NCI-H524 treated with DMSO at 0.1 percent for 48 hours (cell line): ENCODE measurements at regions not wholly inside any gene's neighbourhood (a gene's known extent, or its start where the extent isn't known, plus 50 kb on each side); places are given as distances from the start of the nearest gene placed in this dataset.

Source experiments
- DNase-seq: peaks from one replicate; lab custom pipeline; 2025; lab: John Stamatoyannopoulos, UW

- DNase-seq: no peak
Observed at GRCh38 chr2:120898496-120898895, 162.8 kb downstream of the GLI2 start.

DNA sequence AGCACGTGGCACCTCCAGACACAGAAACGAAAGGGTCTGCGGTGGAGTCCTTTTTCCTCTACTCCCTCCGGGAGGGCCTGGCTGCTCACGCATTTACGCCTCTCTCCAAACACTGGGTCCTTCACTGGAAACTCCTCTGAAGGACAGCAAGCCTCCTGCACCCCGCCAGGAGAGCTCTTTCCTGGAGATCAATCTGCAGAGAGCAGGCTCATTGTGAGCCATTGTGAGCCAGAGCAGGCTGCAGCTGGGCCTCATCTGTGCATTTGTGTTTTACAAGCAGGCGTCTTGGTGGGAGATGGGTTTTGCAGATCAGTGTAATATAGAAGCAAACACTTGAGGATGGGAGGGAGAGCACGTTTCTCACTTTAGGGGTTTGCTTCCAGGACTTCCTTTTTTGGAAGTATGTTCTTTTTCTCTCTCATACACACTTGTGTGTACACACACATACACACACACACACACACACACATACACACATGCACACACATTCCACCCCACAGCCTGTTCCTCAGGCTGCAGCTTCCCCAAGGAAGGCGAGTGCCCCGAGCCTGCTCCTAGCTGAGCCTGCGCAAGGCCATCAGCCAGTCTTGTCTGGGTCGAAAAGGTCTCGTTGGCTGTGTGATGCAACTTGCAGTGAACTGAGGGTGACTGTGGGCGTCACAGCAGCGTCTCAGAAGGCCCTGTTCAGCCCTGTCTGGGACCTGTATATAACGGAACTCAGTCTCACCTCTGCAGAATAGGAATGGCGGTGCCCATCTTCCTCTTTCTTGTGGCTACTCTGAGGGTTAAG lies 163.5 kb downstream of the GLI2 start:
- no peak for DNase-seq

- no peak for DNase-seq
Observed at GRCh38 chr2:120899771-120900170, 164.1 kb downstream of the GLI2 start.

- DNase-seq: no peak
Observed at GRCh38 chr2:120901201-120901600, 165.5 kb downstream of the GLI2 start.

DNA sequence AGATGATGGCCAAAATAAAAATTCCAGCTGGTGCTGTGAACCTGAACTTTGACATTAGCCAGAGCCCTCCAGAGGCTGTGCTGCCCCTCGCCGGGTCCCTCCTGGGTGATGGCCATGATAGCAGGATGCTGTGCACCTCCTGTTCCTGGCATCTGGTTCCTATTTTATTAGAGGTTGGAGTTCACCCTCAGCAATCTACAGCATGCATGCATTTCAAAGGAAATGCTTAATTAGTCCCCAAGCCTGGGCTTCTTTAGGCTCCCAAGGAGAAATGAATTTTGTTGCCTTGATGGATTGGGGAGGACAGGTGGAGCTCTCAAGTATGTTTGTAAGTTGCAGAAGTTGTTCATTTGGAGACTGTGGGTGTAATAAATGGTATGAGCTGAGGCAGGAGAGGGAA lies 166.9 kb downstream of the GLI2 start:
- no peak for DNase-seq

DNA sequence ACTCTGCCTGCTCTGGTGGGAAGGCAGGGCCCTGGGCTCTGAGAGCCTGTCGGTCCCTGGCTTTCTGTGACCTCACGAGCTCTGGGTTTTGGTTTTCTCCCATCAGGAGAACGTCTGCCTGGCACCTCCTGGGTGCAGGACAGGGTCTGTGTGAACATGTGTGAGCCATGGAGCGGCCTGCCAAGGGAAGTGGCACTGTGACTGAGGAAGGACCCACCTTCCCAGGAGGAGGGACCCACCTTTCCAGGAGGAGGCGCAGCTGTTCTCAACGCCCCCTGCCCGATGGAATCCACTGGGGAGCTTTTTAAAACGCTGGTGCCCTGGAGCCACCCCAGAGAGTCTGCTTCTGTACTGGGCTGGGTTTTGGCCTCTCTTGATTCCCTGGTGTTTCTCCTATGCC lies 168.7 kb downstream of the GLI2 start:
- DNase-seq: no peak

GRCh38 chr2:120904830-120905234 lies 169.2 kb downstream of the GLI2 start:
- DNase-seq: no peak

DNA sequence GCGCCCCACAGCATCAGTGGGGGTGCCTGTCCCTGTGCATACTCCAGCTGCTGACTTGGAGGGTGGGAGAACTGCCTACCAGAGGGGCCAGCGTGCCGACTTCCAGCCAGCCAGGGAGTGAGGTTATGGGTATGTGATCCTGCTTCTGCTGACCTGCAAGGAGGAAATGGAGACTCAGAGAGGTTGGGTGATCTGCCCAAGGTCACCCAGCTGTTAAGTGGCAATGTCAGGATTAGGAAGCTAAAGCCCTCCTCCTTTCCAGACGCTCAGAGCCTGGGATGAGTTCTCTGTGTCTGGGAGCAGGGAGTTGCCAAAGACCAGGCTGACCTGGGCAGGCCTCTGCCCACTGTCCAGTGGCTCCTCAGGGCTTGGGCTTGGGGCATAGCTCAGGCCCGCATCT lies 169.6 kb downstream of the GLI2 start:
- DNase-seq: no peak

DNA sequence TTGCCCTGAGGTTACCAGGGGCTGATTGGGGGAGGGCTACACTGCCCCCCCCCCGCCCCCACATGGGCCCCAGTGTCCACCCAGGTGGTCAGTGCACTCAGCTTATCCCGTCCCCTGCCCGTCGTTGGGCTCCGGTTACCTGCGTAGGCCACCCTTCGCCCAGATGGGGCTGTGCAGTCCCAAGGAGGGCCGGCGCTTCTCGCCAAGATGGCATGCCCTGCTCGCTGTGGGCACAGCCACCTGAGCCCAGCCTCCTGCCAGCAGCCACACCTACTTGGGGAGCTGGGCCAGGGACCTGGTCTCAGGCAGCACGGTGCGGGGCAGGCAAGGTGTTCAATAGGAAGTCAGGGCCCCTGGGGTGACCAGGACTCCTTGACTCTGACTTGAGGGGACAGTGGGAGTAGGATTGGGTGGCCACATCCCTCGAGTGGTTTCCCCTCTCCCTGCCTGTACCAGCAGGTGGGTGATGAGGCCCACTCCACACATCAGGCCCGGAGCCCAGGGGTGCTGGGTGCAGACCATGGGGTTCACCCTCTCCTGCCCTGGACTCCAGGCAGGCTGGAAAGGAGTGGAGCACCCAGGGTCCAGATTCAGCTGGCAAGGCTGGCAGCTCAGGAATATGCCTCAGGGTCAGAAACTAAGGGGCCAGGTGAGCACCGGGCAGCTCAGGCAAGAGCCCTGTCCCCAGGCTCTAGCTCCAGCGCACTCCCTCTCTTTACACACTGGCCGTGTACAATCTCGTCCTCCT lies 170.3 kb downstream of the GLI2 start:
- no peak for DNase-seq

GRCh38 chr2:120906914-120907313 lies 171.2 kb downstream of the GLI2 start:
- DNase-seq: no peak

DNA sequence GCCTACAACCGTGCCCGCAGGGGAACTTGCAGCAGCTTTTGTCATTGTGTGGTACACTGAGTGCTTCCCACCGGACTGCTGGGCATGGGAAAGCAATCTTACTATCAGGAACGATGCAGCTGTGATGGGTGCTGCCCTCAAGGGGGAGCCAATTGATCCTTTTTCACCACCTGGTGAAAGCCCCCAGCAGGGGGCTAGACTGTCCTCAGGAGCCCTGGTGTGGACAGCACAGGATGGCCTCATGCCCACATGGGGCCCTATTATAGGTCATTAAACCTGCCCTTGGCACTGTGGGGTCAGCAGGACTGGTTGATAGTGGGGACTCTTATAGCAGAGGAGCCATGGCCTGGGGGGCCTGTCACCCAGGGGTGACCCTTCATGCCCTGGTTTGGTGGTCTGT lies 172.2 kb downstream of the GLI2 start:
- DNase-seq: no peak

- no peak for DNase-seq
Observed at GRCh38 chr2:120908314-120908975, 172.8 kb downstream of the GLI2 start.

DNA sequence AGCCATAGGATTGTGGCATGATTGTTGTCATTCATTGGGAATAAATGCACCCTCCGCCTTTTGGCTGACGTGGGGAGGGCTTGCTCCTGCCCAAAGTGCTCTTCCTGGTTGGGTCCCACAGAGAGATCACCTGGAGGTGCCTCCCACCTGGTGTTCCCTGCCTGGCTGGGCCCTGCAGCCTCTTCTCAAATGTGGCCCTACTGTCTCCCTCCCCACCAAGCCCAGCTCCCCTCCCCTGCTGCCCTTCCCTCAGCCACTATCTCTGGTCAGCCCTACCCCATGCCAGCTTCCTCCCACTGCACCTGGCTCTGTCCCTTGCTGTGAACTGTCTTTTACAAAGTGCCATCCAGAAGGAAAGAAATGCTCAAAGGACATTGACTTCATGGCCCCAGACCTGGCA lies 173.4 kb downstream of the GLI2 start:
- no peak for DNase-seq

GRCh38 chr2:120910164-120910563 lies 174.5 kb downstream of the GLI2 start:
- DNase-seq: no peak

DNA sequence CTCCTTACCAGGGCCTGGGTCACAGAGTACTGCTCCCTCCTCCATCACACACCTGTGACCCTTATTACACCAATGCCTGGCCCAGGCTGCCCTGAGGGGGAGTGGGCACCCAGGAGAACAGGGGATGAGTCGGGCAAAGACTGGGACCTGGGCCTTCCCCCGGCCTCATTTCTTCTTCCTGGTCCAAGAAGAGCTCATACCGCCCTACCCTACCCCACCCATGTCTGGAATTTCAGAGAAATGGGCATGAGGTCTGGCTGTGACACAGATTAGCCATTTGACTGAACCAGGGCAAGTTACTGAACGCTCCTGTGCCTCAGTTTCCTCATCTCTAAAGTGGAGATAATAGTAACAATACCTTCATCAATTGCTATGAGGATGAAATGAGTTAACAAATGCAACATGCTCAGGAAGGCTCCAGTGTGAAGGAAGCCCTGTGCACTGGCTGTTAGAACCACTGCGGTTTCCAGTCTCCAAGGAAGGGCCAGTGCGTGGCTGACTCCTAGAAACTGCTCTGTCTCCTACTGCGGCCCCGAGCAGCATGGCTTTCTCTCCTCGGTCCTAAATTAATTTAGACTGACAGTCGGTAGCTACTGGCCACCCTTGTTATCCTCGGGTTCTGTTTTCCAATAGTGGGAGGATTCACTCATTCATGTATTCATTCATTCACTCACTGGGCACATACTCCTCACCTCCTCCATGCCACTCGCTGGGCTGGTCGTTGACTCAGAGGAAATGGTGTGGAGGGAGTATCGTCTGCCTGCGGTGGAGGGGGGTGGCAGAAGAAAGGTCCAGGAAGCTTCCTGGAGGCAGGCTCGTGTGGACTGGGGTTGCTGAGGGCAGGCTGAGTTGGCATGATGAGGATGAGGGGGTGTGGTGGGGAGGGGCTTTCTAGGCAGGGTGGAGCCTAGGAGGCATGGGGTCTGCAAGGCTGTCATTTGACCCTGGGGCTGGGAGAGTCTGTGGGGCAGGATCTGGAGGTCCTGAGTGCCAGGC lies 175.6 kb downstream of the GLI2 start:
- DNase-seq: no peak

- no peak for DNase-seq
Observed at GRCh38 chr2:120912101-120912985, 176.7 kb downstream of the GLI2 start.

- no peak for DNase-seq
Observed at GRCh38 chr2:120913972-120914838, 178.5 kb downstream of the GLI2 start.

DNA sequence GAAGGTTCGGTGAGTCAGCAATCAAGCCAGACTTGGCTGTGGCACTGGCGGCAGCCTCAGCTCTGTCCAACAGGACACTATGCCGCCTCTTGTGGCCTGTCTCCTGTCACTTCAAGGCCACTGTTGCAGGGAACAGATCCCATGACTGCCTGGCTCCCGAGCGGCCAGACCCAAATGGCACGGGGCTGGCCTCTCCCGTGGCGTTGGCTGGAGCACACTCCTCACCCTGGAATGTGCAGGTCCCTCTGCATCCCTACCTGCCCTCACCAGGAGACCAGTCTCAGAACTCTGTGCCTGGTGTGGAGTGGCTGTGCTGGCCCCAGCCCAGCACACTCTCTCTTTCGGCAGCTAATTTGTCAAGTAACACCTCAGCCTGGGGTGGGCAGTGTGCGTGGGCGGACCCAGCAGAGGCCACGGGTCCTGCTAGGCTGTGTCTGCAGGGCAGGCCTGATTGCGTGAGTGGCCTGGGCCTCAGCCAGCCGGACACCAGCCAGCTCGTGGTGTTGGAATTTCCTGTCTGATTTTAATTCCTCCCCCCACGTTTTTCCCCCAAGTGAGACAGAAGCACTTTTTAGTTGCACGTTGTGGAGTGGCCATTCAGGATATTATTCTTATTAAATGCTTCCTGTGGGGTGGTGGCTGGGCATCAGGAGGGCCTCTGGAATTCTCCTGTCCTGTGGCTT lies 179.3 kb downstream of the GLI2 start:
- DNase-seq: no peak

- no peak for DNase-seq
Observed at GRCh38 chr2:120915670-120916069, 180.0 kb downstream of the GLI2 start.
